ENCODE measurements at regions not wholly inside any gene's neighbourhood (a gene's known extent, or its start where the extent isn't known, plus 50 kb on each side); places are given as distances from the start of the nearest gene placed in this dataset.

GRCh38 chr10:33533612-33534011 lies 199.1 kb upstream of the NRP1 start:
- H3K36me3 ChIP-seq (ENCODE audit: insufficient read depth, insufficient read length, low read length) = no peaks in the 10 kb centered on the region
- TF ChIP-seq SUZ12 (IDR thresholded peaks at IDR 0.05; ENCODE audit: extremely low read depth, insufficient read depth, insufficient read length) = no peak
- no peak for TF ChIP-seq ZNF274 (IDR thresholded peaks at IDR 0.05; ENCODE audit: low read depth, low read length)
- TF ChIP-seq YY1 (IDR thresholded peaks at IDR 0.05; ENCODE audit: insufficient read depth, insufficient read length) = no peak
- no peak overlapping the region for H3K9ac ChIP-seq (ENCODE audit: insufficient read length, low read depth)
- DNase-seq (ENCODE audit: low read depth, low spot score) = no peak
- no peak overlapping the region for H3K4me3 ChIP-seq (ENCODE audit: insufficient read length, low read depth)
- no peaks in the 10 kb centered on the region for H3K9me3 ChIP-seq (ENCODE audit: insufficient read depth, low read length)
- no peaks in the 10 kb centered on the region for H3K4me1 ChIP-seq (ENCODE audit: insufficient read depth, insufficient read length)
- no peaks in the 10 kb centered on the region for H3K27me3 ChIP-seq (ENCODE audit: insufficient read depth, insufficient read length)

GRCh38 chr10:33532901-33533300 lies 198.4 kb upstream of the NRP1 start:
- Histone ChIP-seq H3K27me3 (ENCODE audit: insufficient read depth, insufficient read length) (no peaks in the 10 kb centered on the region), H3K9me3 (ENCODE audit: insufficient read depth, low read length) (no peaks in the 10 kb centered on the region), H3K4me3 (ENCODE audit: insufficient read length, low read depth) (no peak overlapping the region), H3K36me3 (ENCODE audit: insufficient read depth, insufficient read length, low read length) (no peaks in the 10 kb centered on the region), H3K4me1 (ENCODE audit: insufficient read depth, insufficient read length) (no peaks in the 10 kb centered on the region), H3K9ac (ENCODE audit: insufficient read length, low read depth) (no peak overlapping the region)
- no peak for DNase-seq (ENCODE audit: low read depth, low spot score)
- no peak for TF ChIP-seq SUZ12 (IDR thresholded peaks at IDR 0.05; ENCODE audit: extremely low read depth, insufficient read depth, insufficient read length)
- TF ChIP-seq ZNF274 (IDR thresholded peaks at IDR 0.05; ENCODE audit: low read depth, low read length) = no peak
- TF ChIP-seq YY1 (IDR thresholded peaks at IDR 0.05; ENCODE audit: insufficient read depth, insufficient read length) = no peak

GRCh38 chr10:33529234-33529633 lies 194.8 kb upstream of the NRP1 start:
- TF ChIP-seq YY1 (IDR thresholded peaks at IDR 0.05; ENCODE audit: insufficient read depth, insufficient read length) = no peak
- no peak for TF ChIP-seq ZNF274 (IDR thresholded peaks at IDR 0.05; ENCODE audit: low read depth, low read length)
- no peak for TF ChIP-seq SUZ12 (IDR thresholded peaks at IDR 0.05; ENCODE audit: extremely low read depth, insufficient read depth, insufficient read length)
- Histone ChIP-seq H3K4me1 (ENCODE audit: insufficient read depth, insufficient read length) (no peaks in the 10 kb centered on the region), H3K9ac (ENCODE audit: insufficient read length, low read depth) (no peak overlapping the region), H3K4me3 (ENCODE audit: insufficient read length, low read depth) (no peak overlapping the region), H3K36me3 (ENCODE audit: insufficient read depth, insufficient read length, low read length) (no peaks in the 10 kb centered on the region), H3K9me3 (ENCODE audit: insufficient read depth, low read length) (no peaks in the 10 kb centered on the region), H3K27me3 (ENCODE audit: insufficient read depth, insufficient read length) (no peaks in the 10 kb centered on the region)
- no peak for DNase-seq (ENCODE audit: low read depth, low spot score)

DNA sequence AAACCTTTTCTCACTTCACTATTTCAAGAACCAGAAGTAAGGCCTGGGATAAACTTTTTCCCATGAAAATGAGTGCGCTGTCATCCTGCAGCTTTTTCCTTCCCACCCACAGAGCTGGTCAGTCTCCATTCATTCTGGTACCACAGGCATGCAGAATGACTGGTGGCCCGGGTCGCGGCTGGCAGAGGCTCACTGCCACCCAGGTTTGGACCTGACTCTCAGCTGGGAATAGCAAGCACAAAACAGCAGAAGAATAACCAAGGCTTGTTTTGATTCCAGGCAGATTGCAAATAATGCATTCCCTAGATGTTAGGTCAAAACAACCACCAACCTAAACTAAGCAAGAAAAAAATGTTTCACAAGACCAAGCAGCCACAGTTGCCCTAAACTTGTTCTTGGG lies 190.5 kb upstream of the NRP1 start:
- no peak for TF ChIP-seq YY1 (IDR thresholded peaks at IDR 0.05; ENCODE audit: insufficient read depth, insufficient read length)
- TF ChIP-seq ZNF274 (IDR thresholded peaks at IDR 0.05; ENCODE audit: low read depth, low read length) = no peak
- no peak for TF ChIP-seq SUZ12 (IDR thresholded peaks at IDR 0.05; ENCODE audit: extremely low read depth, insufficient read depth, insufficient read length)
- H3K4me1 ChIP-seq (ENCODE audit: insufficient read depth, insufficient read length) = no peaks in the 10 kb centered on the region
- no peak overlapping the region for H3K4me3 ChIP-seq (ENCODE audit: insufficient read length, low read depth)
- H3K36me3 ChIP-seq (ENCODE audit: insufficient read depth, insufficient read length, low read length) = no peaks in the 10 kb centered on the region
- no peaks in the 10 kb centered on the region for H3K27me3 ChIP-seq (ENCODE audit: insufficient read depth, insufficient read length)
- no peak overlapping the region for H3K9ac ChIP-seq (ENCODE audit: insufficient read length, low read depth)
- no peak for DNase-seq (ENCODE audit: low read depth, low spot score)
- H3K9me3 ChIP-seq (ENCODE audit: insufficient read depth, low read length) = no peaks in the 10 kb centered on the region

DNA sequence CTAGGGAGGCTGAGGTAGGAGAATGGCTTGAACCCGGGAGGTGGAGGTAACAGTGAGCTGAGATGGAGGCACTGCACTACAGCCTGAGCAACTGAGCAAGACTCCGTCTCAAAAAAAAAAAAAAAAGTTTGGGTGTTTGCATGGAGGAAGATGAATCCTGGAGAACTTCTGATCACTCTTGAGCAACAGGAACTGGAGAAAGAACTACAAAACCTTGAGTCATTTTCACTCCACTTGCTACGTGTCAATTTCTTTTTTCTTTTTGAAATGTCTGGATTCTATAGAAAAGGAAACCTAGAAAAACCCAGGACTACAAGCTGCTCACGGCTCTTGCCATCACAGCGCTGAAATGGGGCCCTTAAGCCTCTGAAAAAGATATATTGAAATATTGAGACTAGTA lies 189.6 kb upstream of the NRP1 start:
- Histone ChIP-seq H3K4me3 (ENCODE audit: insufficient read length, low read depth) (no peak overlapping the region), H3K36me3 (ENCODE audit: insufficient read depth, insufficient read length, low read length) (no peaks in the 10 kb centered on the region), H3K4me1 (ENCODE audit: insufficient read depth, insufficient read length) (no peaks in the 10 kb centered on the region), H3K9ac (ENCODE audit: insufficient read length, low read depth) (no peak overlapping the region), H3K9me3 (ENCODE audit: insufficient read depth, low read length) (no peaks in the 10 kb centered on the region), H3K27me3 (ENCODE audit: insufficient read depth, insufficient read length) (no peaks in the 10 kb centered on the region)
- no peak for DNase-seq (ENCODE audit: low read depth, low spot score)
- TF ChIP-seq SUZ12 (IDR thresholded peaks at IDR 0.05; ENCODE audit: extremely low read depth, insufficient read depth, insufficient read length) (no peak), ZNF274 (IDR thresholded peaks at IDR 0.05; ENCODE audit: low read depth, low read length) (no peak), YY1 (IDR thresholded peaks at IDR 0.05; ENCODE audit: insufficient read depth, insufficient read length) (no peak)

DNA sequence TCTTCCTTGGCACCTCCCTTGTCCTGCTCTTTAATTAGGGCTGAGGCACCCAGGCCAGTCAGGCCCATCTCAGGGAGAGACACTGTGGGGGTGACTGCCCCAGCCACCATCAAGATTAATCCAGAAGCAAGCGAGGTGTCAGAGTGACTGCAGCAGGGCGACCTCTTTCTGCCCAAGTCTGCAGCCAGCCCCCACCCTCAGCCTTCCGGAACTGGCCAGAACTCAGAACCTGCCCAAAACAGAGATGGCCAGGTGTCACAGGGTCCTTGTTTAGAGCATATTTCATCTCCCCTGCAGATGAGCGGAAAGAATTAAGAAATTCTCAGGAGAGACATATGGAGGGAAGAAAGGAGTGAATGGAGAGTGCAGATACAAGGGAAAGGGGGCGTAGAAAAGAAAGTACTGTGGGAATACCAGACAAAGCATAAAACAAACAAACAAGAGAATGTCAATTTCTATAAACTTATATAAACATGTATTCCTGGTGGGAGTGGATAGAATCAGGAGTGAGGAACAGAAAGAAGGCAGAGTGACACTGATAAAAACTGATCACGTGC lies 188.8 kb upstream of the NRP1 start:
- no peaks in the 10 kb centered on the region for H3K4me1 ChIP-seq (ENCODE audit: insufficient read depth, insufficient read length)
- DNase-seq (ENCODE audit: low read depth, low spot score) = no peak
- H3K36me3 ChIP-seq (ENCODE audit: insufficient read depth, insufficient read length, low read length) = no peaks in the 10 kb centered on the region
- no peak for TF ChIP-seq ZNF274 (IDR thresholded peaks at IDR 0.05; ENCODE audit: low read depth, low read length)
- TF ChIP-seq SUZ12 (IDR thresholded peaks at IDR 0.05; ENCODE audit: extremely low read depth, insufficient read depth, insufficient read length) = no peak
- no peak for TF ChIP-seq YY1 (IDR thresholded peaks at IDR 0.05; ENCODE audit: insufficient read depth, insufficient read length)
- no peaks in the 10 kb centered on the region for H3K9me3 ChIP-seq (ENCODE audit: insufficient read depth, low read length)
- no peaks in the 10 kb centered on the region for H3K27me3 ChIP-seq (ENCODE audit: insufficient read depth, insufficient read length)
- no peak overlapping the region for H3K9ac ChIP-seq (ENCODE audit: insufficient read length, low read depth)
- no peak overlapping the region for H3K4me3 ChIP-seq (ENCODE audit: insufficient read length, low read depth)

DNA sequence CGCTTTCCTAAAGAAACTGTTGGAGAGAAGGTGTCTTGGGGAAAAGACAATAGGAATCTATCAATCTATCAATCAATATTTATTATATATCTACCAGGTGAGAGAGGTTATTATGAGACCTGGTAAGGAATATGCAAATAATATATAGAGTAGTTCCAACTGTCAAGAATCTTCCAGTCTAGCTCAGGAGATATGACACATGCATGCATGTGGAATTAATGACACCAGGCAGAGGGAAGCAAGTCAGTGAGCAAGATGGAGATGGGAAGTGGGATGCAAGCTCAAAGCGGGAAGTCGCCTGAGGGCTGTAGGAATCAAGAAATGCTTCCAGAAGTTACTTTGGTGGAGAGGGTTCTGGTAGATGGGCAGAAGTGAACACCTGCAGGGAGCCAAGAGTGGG lies 187.4 kb upstream of the NRP1 start:
- Histone ChIP-seq H3K27me3 (ENCODE audit: insufficient read depth, insufficient read length) (no peaks in the 10 kb centered on the region), H3K9me3 (ENCODE audit: insufficient read depth, low read length) (no peaks in the 10 kb centered on the region), H3K4me1 (ENCODE audit: insufficient read depth, insufficient read length) (no peaks in the 10 kb centered on the region), H3K4me3 (ENCODE audit: insufficient read length, low read depth) (no peak overlapping the region), H3K36me3 (ENCODE audit: insufficient read depth, insufficient read length, low read length) (no peaks in the 10 kb centered on the region), H3K9ac (ENCODE audit: insufficient read length, low read depth) (no peak overlapping the region)
- DNase-seq (ENCODE audit: low read depth, low spot score) = no peak
- TF ChIP-seq YY1 (IDR thresholded peaks at IDR 0.05; ENCODE audit: insufficient read depth, insufficient read length) (no peak), ZNF274 (IDR thresholded peaks at IDR 0.05; ENCODE audit: low read depth, low read length) (no peak), SUZ12 (IDR thresholded peaks at IDR 0.05; ENCODE audit: extremely low read depth, insufficient read depth, insufficient read length) (no peak)

All from NT2/D1 (cell line).